ENCODE measurements at regions not wholly inside any gene's neighbourhood (a gene's known extent, or its start where the extent isn't known, plus 50 kb on each side); places are given as distances from the start of the nearest gene placed in this dataset.
"Not testable (repeated sequence)": the region's sequence is repeated elsewhere in the genome, so short reads cannot be mapped to it uniquely, and the experiment has no call there.

DNA sequence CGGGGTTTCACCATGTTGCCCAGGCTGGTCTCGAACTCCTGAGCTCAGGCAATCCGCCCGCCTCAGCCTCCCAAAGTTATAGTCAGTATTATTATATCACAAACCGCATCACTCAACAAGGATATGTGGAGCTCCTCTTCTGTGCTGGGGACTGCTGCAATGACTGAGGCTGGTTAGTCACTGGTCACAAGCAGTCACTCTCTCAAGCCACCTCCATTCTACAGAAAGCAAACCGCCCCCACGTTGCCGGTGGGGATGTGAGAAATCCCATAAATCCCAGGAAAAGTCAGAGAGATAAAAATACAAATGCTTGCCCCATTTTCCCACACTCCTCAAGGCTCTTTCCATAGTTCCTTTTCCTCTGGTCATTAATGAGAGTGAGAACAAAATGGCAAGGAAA is 155.7 kb downstream of the ADSS2 start:
- TF ChIP-seq CTCF (IDR thresholded peaks at IDR 0.05) (no peak), POLR2A (IDR thresholded peaks at IDR 0.05) (no peak)
- peak in 1 of 2 donors; percentile 23 for DNase-seq (ENCODE audit: low spot score in 2 of 2)
- WGBS, 2 donors = 86 to 90% methylated on average over 8 of the region's 8 CpGs
- no peak overlapping the region for H3K4me3 ChIP-seq (ENCODE audit: low read depth, poor library complexity, severe bottlenecking)
- intact Hi-C loops (cut with DNase I; ENCODE audit: low total_unique reads) = no loop called here

DNA sequence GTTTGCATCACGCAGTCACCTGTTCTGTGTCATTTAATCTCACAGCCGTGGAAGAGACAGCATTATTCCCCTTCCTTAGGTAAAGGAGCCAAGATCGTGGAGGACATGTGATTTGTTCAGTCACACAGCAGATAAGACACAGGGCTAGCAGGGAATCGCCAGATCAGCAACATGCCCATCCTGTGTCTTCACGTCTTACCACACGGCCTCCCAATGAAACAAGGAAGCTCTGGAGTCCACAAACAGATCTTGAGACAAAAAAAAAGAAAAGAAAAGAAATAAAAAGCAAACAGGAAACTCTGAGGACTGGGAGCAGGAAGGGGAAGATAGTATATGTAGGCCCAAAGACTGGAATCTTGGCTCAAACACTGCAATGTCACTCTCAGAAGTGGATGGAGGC is 155.3 kb downstream of the ADSS2 start:
- H3K4me3 ChIP-seq (ENCODE audit: low read depth, poor library complexity, severe bottlenecking) = no peak overlapping the region
- 70 to 78% methylated on average over 6 of the region's 6 CpGs for WGBS, 2 donors
- DNase-seq (ENCODE audit: low spot score in 2 of 2) = peak in 1 of 2 donors; percentile 25
- intact Hi-C loops (cut with DNase I; ENCODE audit: low total_unique reads) = no loop called here
- no peak for TF ChIP-seq CTCF (IDR thresholded peaks at IDR 0.05)
- no peak for TF ChIP-seq POLR2A (IDR thresholded peaks at IDR 0.05)

- intact Hi-C loops (cut with DNase I; ENCODE audit: low total_unique reads) = no loop called here
- no peak for DNase-seq (ENCODE audit: low spot score in 2 of 2)
- WGBS, 2 donors = 78 to 95% methylated on average over 3 of the region's 3 CpGs
- no peak overlapping the region for H3K4me3 ChIP-seq (ENCODE audit: low read depth, poor library complexity, severe bottlenecking)
- TF ChIP-seq CTCF (IDR thresholded peaks at IDR 0.05) (no peak), POLR2A (IDR thresholded peaks at IDR 0.05) (no peak)
These were observed 154.6 kb downstream of the ADSS2 start for GRCh38 chr1:244297087-244297486.

- intact Hi-C loops (cut with DNase I; ENCODE audit: low total_unique reads) = no loop called here
These were observed 154.1 kb downstream of the ADSS2 start for GRCh38 chr1:244297616-244298015.

DNA sequence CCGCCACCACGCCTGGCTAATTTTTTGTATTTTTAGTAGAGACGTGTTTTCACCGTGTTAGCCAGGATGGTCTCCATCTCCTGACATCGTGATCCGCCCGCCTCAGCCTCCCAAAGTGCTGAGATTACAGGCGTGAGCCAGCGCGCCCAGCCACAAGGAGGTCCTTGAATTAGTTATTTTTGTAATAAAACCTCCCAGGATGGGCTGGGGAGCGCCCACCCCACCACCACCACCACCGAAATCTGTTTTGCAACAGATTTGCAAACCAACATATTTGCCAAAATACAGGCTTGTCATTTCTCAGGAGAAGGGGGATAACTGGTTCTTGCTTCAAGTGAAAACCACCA is 151.7 kb downstream of the ADSS2 start:
- peak in 1 of 2 donors; percentile 39 for DNase-seq (ENCODE audit: low spot score in 2 of 2)
- WGBS, 2 donors = 91 to 94% methylated on average over 12 of the region's 12 CpGs
- intact Hi-C loops (cut with DNase I; ENCODE audit: low total_unique reads); H3K4me3 ChIP-seq (ENCODE audit: low read depth, poor library complexity, severe bottlenecking): not testable (repeated sequence)

More at GRCh38 chr1:244297616-244298015, 154.1 kb downstream of the ADSS2 start:
- DNase-seq (ENCODE audit: low spot score in 2 of 2) = peak in 1 of 2 donors; percentile 37
- WGBS, 2 donors = 87 to 92% methylated on average over 7 of the region's 7 CpGs
- TF ChIP-seq POLR2A (IDR thresholded peaks at IDR 0.05) (no peak), CTCF (IDR thresholded peaks at IDR 0.05) (no peak)
- no peak overlapping the region for H3K4me3 ChIP-seq (ENCODE audit: low read depth, poor library complexity, severe bottlenecking)

DNA sequence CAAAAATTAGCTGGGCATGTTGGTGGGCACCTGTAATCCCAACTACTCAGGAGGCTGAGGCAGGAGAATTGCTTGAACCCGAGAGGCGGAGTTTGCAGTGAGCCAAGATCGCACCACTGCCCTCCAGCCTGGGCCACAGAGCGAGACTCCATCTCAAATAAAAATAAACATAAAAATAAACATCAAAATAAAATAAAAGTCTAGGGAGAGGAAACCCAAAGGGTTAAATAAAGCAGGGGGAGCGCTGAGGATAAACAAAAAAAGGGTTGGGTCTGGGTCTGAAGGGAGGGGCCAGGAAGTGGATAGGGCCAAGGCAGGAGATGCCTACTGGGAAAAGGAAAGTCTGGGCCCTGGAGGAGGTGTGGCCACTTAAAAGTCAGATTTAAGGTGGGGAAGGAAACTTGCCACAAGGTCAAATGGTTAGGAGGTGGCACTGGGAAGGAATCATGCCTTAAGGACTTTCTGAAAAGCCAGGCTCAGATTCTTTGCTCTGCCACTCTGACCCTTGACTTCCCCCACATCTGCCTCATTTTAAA is 150.0 kb downstream of the ADSS2 start:
- intact Hi-C loops (cut with DNase I; ENCODE audit: low total_unique reads) = no loop called here
- TF ChIP-seq POLR2A (IDR thresholded peaks at IDR 0.05) (no peak), CTCF (IDR thresholded peaks at IDR 0.05) (no peak)
- no peak overlapping the region for H3K4me3 ChIP-seq (ENCODE audit: low read depth, poor library complexity, severe bottlenecking)
- DNase-seq (ENCODE audit: low spot score in 2 of 2) = peak in 1 of 2 donors; percentile 4
- 92 to 93% methylated on average over 5 of the region's 5 CpGs for WGBS, 2 donors

All from lower leg skin (tissue), 4 donors.